HCT116 (cell line): ENCODE measurements at regions not wholly inside any gene's neighbourhood (a gene's known extent, or its start where the extent isn't known, plus 50 kb on each side); places are given as distances from the start of the nearest gene placed in this dataset.

Experiments
- EGR1 ChIP-seq: IDR thresholded peaks from 2 replicates; pipeline ENCODE4 v1.6.1; 2012; ENCODE audit warnings: low read depth
- EZH2 ChIP-seq: fragments of 200-600 bp; sonication (generic); IDR thresholded peaks from 2 replicates; pipeline ENCODE4 v1.6.1; 2017; ENCODE audit warnings: antibody characterized with exemption, mixed run types
- EZH2phosphoT487 ChIP-seq: fragments of 200-600 bp; IDR thresholded peaks from 2 replicates; pipeline ENCODE4 v1.6.1; 2018; ENCODE audit warnings: antibody characterized with exemption, borderline replicate concordance
- POLR2A ChIP-seq: IDR thresholded peaks from 2 replicates; pipeline ENCODE4 v1.7.0; 2011; ENCODE audit warnings: borderline replicate concordance; ENCODE audit not compliant: insufficient read depth, insufficient read length; ENCODE audit errors: extremely low read depth
- POLR2AphosphoS5 ChIP-seq: IDR thresholded peaks from 2 replicates; pipeline ENCODE4 v1.6.1; 2011; ENCODE audit warnings: mild to moderate bottlenecking, low read depth, low read length, moderate library complexity
- SIN3A ChIP-seq: IDR thresholded peaks from 2 replicates; pipeline ENCODE4 v1.6.1; 2012; ENCODE audit warnings: low read depth
- SP1 ChIP-seq: IDR thresholded peaks from 2 replicates; pipeline ENCODE4 v1.6.1; 2012; ENCODE audit warnings: low read depth
- TCF7L2 ChIP-seq: IDR thresholded peaks from 2 replicates; pipeline ENCODE4 v1.7.0; 2011; ENCODE audit warnings: borderline replicate concordance, inconsistent platforms; ENCODE audit not compliant: insufficient read depth, insufficient read length; ENCODE audit errors: extremely low read depth
- YY1 ChIP-seq: IDR thresholded peaks from 2 replicates; pipeline ENCODE4 v1.6.1; 2011; ENCODE audit warnings: low read length, low read depth, moderate library complexity, mild to moderate bottlenecking; ENCODE audit not compliant: insufficient replicate concordance; ENCODE audit errors: extremely low read depth
- TF ChIP-seq, protein P1 (sequence below): IDR thresholded peaks from 2 replicates; pipeline ENCODE4 v1.6.1; 2012
- TF ChIP-seq, protein P2 (sequence below), 3 experiments: fragments of 200-600 bp in 1 of 3; sonication (generic) in 1 of 3; IDR thresholded peaks in 2 of 3; conservative IDR thresholded peaks in 1 of 3; 2 replicates each; pipeline ENCODE4 v1.5.1; 2012 to 2017; ENCODE audit warnings: low read depth in 2 of 3, low read length in 2 of 3, antibody characterized with exemption in 1 of 3, borderline replicate concordance in 1 of 3, control low read depth in 1 of 3, mild to moderate bottlenecking in 1 of 3, mixed read lengths in 1 of 3, mixed run types in 1 of 3, moderate library complexity in 1 of 3; ENCODE audit not compliant: insufficient read depth in 1 of 3

DNA sequence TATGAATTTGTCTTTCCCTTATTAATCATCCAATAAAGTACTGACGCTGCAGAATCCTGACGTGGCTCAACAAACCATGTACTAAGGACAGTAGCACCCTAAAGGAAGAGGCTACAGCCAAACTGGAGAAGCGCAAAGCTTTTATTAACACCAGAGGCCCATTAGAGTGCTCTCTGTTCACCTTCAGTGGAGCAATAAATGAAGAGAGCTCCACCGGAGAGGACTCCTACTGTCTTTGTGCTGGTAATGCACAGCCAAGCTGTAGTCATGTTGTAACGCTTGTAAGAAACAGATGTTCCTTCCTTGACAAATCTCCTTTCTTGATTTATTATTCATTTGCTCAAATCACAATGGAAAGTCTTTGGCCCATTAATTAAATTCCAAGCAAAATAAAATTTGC, 220.7 kb upstream of the RRP15 start:
- TF ChIP-seq, protein P1, sequence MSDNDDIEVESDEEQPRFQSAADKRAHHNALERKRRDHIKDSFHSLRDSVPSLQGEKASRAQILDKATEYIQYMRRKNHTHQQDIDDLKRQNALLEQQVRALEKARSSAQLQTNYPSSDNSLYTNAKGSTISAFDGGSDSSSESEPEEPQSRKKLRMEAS, result no peak
- TF ChIP-seq POLR2A (no peak), EZH2 (no peak), YY1 (no peak), EZH2phosphoT487 (no peak), POLR2AphosphoS5 (no peak), TCF7L2 (no peak), EGR1 (no peak), SP1 (no peak), SIN3A (no peak)
- TF ChIP-seq, protein P2, sequence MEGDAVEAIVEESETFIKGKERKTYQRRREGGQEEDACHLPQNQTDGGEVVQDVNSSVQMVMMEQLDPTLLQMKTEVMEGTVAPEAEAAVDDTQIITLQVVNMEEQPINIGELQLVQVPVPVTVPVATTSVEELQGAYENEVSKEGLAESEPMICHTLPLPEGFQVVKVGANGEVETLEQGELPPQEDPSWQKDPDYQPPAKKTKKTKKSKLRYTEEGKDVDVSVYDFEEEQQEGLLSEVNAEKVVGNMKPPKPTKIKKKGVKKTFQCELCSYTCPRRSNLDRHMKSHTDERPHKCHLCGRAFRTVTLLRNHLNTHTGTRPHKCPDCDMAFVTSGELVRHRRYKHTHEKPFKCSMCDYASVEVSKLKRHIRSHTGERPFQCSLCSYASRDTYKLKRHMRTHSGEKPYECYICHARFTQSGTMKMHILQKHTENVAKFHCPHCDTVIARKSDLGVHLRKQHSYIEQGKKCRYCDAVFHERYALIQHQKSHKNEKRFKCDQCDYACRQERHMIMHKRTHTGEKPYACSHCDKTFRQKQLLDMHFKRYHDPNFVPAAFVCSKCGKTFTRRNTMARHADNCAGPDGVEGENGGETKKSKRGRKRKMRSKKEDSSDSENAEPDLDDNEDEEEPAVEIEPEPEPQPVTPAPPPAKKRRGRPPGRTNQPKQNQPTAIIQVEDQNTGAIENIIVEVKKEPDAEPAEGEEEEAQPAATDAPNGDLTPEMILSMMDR (IDR thresholded peaks at IDR 0.05 in 2 of 3, conservative IDR thresholded peaks at IDR 0.05 in 1 of 3; ENCODE audit: borderline replicate concordance in 1 of 3, insufficient read depth in 1 of 3, low read depth in 2 of 3, low read length in 2 of 3), result no peak
